ENCODE measurements at regions not wholly inside any gene's neighbourhood (a gene's known extent, or its start where the extent isn't known, plus 50 kb on each side); places are given as distances from the start of the nearest gene placed in this dataset.

DNA sequence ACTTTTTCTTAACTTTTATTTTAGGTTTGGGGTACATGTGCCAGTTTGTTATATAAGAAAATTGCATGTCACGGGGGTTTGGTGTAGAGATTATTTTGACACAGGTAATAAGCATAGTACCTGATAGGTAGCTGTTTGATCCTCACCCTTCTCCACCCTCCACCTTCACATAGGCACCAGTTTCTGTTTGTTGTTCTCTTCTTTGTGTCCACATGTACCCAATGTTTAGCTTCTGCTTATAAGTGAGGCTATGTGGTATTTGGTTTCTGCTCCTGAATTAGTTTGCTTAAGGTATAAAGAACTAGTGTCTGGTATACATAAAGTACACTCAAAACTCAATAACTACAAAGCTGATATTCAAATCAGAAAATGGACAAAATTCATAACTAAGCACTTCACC, 654.6 kb upstream of the LINC00305 start:
- TF ChIP-seq, protein P1, sequence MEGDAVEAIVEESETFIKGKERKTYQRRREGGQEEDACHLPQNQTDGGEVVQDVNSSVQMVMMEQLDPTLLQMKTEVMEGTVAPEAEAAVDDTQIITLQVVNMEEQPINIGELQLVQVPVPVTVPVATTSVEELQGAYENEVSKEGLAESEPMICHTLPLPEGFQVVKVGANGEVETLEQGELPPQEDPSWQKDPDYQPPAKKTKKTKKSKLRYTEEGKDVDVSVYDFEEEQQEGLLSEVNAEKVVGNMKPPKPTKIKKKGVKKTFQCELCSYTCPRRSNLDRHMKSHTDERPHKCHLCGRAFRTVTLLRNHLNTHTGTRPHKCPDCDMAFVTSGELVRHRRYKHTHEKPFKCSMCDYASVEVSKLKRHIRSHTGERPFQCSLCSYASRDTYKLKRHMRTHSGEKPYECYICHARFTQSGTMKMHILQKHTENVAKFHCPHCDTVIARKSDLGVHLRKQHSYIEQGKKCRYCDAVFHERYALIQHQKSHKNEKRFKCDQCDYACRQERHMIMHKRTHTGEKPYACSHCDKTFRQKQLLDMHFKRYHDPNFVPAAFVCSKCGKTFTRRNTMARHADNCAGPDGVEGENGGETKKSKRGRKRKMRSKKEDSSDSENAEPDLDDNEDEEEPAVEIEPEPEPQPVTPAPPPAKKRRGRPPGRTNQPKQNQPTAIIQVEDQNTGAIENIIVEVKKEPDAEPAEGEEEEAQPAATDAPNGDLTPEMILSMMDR (IDR thresholded peaks at IDR 0.05; ENCODE audit: low read depth, low read length) = no peak
- TF ChIP-seq EZH2phosphoT487 (IDR thresholded peaks at IDR 0.05; ENCODE audit: low read depth) = no peak

All from OCI-LY3 (cell line).